DMS 273 treated with DMSO at 0.1 percent for 48 hours (cell line): ENCODE measurements at regions not wholly inside any gene's neighbourhood (a gene's known extent, or its start where the extent isn't known, plus 50 kb on each side); places are given as distances from the start of the nearest gene placed in this dataset.
"Not testable (repeated sequence)": the region's sequence is repeated elsewhere in the genome, so short reads cannot be mapped to it uniquely, and the experiment has no call there.

Source experiments
- DNase-seq: peaks from one replicate; lab custom pipeline; 2025; lab: John Stamatoyannopoulos, UW

DNA sequence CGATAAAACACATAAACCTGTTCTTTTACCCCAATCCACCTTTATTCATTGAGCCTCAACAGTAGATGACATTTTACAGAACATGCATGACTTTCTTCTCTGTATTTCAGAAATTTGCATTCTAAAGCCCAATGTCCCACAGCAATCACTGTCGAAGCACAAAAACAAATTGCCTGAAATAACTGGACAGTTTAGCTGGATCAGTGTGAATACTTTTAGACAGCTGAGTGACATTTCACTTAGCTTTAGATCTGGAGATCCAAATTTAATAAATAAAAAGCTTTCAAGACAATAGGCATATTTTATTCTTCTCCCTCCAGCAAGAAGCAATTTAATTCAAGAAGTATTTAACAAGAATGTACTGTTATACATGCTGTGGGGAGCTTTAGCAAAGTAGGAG, 109.1 kb upstream of the FSCB start:
- no peak for DNase-seq

DNA sequence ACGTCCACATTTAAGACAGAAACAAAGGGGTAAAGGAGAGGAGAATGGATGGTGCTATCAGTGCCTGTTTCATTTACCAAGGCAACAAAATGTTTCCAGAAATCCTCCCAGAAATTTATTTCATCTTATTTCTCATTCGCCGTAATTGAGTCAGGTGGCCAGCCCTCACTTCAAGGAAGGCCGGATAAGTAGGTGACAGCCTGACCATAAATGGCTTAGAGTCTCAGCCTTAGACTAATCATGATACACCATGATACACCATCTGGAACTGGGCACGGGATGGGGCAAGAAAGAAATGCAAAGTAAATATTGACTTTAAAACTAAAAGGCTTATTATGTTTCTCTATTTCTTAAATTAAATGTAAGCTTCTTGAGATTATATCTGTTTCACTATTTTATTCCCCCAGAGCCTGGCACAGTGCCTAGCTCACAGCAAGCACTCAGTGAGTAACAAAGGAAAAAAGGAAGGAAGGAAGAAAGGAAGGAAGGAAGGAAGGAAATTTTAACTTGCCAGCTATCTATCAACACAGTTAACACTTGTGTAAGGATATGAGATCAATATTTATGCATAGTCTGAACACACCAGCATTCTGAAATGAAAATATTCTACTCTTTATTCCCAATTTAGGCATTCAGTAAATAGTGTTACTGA, 106.1 kb upstream of the FSCB start:
- DNase-seq: no peak

DNA sequence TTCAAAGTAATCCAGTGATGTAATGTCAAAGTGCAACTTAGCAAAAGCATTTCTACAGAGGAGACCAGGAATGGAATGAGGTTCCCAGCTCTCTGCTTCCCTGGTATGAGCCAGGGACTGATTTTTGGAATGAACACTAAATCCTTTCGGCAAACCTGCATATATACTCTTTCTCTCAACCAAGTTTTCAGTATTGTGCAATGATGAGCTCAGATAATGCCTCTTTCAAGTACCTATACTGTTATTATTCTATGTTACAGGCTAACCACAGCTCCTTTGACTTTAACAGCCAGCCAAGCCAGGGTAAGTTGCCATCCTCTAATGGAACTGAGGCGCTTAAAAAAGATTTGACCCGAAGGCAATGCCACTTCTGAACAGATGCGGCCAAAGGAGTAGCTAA, 104.9 kb upstream of the FSCB start:
- DNase-seq: no peak

DNA sequence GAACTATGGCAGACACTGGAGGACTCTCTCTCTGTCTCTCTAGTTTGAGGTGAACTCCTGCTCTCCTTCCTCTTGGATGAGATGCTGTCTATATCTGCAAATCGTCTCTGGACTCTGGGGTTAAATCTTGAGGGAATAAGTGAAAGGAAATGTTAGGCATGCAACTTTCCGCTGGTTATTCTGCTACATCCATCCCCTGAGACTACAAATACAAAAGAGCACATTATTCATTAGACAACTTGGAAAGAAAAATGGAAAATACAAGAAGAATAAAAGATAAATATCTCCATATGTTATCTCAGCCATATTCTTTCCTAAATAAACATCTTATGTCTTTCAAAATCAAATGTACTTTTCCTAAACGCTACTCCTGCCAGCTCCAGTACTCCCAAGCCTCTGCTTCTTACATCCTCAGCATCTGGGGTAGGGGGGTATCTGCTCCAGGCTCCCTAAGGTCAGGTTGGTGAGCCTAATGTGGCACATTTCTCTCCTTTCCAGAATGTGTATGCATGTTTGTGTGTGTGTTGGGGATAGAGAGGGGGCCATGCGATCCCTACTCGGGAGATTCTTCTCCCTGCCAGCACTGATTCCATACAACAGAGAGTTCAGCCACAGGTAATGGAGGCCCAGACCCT, 102.9 kb upstream of the FSCB start:
- no peak for DNase-seq

DNA sequence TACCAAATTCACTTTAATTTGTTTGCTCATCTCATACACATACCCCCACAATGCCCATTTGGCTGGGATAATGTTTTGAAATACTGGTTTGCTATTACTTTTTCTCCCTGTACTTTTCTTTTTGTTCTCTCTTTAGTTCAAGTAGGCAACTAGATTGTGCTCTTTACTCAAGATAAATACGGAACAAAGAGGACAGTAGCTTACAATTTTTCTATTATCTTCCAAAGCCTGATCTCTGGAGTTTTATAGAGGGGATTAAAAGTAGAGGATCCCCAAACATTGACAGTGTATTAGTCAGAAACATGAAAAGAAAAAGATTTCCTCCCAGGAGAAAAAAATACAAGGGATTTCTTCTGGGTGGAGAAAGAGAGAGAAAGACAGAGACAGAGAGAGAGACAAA, 102.1 kb upstream of the FSCB start:
- DNase-seq: no peak

DNA sequence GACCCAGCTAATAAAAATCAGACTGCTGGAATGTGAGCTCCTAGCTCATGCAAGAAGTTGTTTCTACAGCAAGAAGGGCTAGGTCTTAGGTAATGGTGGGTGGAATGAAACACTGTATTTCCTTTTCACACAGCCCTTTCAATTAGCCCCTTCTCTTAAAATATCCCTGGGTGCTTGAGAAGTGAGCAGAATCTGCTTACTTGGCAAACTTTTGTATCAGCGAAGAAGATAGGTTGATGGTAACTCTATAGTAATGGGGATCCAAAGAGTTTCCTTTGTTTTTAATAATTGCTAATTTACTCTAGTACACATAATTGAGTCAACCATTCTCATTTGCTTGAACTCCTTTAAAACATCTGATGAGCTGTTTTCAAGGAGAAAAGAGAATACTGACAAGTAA, 100.6 kb upstream of the FSCB start:
- no peak for DNase-seq

DNA sequence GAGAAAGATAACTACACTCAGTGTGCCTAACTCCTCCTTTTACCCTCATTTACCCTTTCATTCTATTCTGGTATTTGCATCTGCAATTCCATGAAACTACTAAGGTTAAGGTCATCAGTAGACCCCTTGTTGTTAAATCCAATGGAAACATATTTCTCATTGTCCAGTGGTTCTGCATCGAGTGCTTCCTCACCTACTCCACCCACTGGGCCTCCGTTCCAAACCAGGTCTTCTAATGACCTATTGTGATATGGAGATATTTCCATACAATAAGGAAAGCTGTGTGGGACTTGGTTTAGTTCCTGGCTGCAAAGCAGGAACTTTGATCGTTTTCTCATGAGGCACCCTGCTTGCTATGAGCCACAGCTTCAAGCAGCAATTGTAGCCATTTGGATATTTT, 99.5 kb upstream of the FSCB start:
- DNase-seq: no peak

DNA sequence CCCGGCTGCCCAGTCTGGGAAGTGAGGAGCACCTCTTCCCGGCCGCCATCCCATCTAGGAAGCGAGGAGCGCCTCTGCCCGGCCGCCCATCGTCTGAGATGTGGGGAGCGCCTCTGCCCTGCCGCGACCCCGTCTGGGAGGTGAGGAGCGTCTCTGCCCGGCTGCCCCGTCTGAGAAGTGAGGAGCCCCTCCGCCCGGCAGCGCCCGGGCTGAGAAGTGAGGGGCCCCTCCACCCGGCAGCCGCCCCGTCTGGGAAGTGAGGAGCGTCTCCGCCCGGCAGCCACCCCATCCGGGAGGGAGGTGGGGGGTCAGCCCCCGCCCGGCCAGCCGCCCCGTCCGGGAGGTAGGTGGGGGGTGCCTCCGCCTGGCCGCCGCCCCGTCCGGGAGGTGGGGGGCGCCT, 94.2 kb upstream of the FSCB start:
- not testable (repeated sequence) for DNase-seq

DNA sequence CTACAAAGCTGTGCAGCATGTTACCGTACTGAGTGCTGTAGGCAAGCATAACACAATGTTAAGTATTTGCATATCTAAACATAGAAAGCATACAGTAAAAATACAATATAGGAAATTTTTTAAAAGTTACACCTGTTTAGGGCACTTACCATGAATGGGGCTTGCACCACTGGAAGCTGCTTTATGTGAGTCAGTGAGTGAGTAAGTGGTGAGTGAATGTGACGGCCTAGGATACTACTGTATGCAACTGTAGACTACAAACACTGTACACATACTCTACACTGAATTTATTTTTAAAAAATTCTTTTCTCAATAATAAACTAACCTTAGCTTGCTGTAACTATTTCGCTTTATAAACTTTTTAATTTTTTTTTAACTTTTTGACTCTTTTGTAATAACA, 82.1 kb upstream of the FSCB start:
- DNase-seq: no peak

DNA sequence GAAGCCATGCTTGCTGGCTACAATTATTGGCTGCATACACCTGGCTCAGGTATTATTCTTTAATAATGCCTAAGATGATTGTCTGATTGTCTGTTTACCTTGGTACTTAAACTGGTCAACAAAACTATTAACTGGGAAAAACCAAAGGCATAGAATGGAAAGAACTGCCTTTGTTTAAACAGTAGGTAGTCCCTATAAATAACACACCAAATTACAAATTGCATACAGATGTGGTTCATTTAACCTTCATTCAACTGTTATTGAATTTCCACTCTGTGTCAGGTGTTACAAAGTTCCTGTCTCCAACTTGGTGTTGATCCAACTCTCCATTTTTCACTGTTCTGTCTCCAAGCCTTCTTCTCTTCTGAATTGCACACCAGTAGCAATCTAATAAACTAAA, 79.8 kb upstream of the FSCB start:
- DNase-seq: no peak

DNA sequence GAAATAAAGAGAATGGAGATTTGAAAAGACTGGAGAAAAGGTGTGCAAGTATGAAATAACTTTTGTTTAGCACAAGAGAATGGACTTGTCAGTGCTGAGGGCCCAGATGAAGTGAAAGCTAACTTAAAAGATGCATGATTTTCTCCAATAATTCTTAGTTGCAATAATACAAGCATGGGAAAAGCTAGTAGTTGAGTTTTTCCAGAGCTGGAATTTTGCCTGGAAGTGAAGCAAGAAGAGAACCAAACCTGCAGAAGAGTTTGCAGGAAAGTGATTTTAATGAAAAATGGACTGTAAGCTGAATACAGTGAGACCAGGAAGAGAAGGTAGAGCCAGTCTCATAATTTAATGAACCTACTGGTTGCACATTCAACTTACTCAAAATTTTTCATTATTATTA, 69.3 kb upstream of the FSCB start:
- no peak for DNase-seq

DNA sequence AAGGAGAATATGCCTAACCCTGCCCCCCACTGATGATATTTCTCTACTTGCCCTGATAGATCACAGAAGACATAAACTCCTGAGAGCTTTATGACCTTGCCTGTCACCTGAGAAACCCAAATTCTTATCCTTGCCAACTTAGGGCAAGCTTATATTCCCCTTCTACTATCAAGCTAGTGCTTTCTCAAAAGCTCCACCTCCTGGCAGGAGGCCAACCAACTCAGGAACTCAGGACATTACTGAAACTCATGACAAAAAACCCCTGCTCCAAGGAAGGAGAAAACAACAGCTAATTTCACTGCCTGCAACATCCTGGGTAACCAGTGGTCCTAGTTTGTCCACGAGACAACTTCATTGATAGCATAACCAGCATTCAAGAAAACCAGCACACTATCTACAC, 60.9 kb upstream of the FSCB start:
- no peak for DNase-seq

DNA sequence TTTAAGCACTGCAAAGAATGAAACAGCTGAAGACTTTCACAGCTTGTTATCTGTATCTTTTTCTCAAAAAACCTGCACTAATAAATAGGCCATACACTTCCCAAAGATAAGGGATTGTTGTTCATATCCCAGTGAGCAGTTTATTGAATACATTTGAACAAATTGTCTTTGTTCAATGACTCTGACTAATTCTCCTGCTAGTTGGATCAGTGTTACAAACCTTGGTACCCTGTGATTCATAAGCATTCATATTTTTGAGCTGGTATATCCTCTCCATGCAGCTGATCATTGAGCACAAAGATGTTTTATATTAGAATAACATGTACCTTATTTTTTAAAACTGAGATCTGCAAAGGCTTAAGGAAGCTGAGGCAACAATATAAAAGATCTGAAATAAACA, 58.9 kb upstream of the FSCB start:
- DNase-seq: no peak

DNA sequence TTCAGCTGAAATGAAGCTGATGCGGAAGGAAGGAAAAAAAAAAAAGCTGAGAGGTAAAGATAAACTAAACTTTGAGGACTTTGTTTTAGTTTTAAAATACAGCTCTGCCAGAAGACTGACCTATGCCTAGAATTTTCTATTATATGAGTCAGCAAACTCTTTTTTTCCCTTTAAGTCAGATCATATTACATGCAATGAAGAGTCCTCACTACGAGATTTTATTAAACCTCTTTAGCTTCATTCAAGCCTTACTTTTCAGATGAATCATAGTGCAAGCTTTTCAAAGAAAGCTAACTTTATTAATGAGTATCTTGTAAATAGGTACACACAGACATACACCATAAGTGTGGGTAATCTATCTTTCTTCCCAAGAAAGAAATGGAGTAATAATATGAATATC, 57.8 kb upstream of the FSCB start:
- DNase-seq: no peak
